SH-SY5Y (cell line): ENCODE measurements at regions not wholly inside any gene's neighbourhood (a gene's known extent, or its start where the extent isn't known, plus 50 kb on each side); places are given as distances from the start of the nearest gene placed in this dataset.

Experiments
- GATA2 ChIP-seq: IDR thresholded peaks from 2 replicates; pipeline ENCODE4 v1.6.1; 2011; ENCODE audit warnings: mild to moderate bottlenecking, low read depth, low read length
- GATA3 ChIP-seq: IDR thresholded peaks from 2 replicates; pipeline ENCODE4 v1.6.1; 2011; ENCODE audit warnings: low read depth, mild to moderate bottlenecking, low read length, moderate library complexity

DNA sequence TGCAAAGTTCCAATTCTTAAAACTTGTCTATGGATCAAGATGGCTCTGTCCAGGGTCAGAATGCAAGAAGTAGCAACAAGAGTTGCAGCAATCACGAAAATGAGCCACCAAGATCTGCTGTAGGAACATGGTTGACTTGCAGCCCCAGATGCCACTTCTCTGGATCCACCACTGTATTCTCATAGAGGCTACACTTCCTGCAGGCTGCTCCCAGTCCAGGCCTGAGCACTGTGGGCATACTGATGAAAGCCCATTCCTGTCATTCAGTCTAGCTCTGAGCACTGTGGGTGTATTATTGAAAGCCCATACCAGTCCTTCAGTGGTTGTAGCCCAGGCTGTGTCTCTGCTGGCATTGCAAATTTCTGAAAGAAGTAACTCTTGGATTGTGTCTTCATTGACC is 213.9 kb upstream of the AGAP1 start:
- TF ChIP-seq GATA2: no peak
- TF ChIP-seq GATA3: no peak
